OCI-LY1 (cell line): ENCODE measurements at regions not wholly inside any gene's neighbourhood (a gene's known extent, or its start where the extent isn't known, plus 50 kb on each side); places are given as distances from the start of the nearest gene placed in this dataset.

Experiments
- H2AFZ ChIP-seq: fragments of 200-600 bp; sonication (generic), shearing (Covaris generic); 2 replicates; pipeline ENCODE4 v1.6.0; 2014; ENCODE audit warnings: antibody characterized with exemption, mild to moderate bottlenecking, low read length
- H3F3A ChIP-seq: fragments of 200-600 bp; sonication (generic), shearing (Covaris generic); 2 replicates; pipeline ENCODE4 v1.6.0; 2014; ENCODE audit warnings: mild to moderate bottlenecking, antibody characterized with exemption, low read length, moderate library complexity; ENCODE audit not compliant: insufficient read depth
- H3K27ac ChIP-seq: fragments of 200-600 bp; sonication (generic); 2 replicates; pipeline ENCODE4 v1.5.1; 2014; ENCODE audit warnings: low read length, mixed run types, mild to moderate bottlenecking, low read depth; ENCODE audit not compliant: poor library complexity, severe bottlenecking
- H3K27me3 ChIP-seq: fragments of 200-600 bp; sonication (generic); 2 replicates; pipeline ENCODE4 v1.6.0; 2014; ENCODE audit warnings: antibody characterized with exemption, mild to moderate bottlenecking, low read length, moderate library complexity; ENCODE audit not compliant: insufficient read depth
- H3K36me3 ChIP-seq: fragments of 200-600 bp; sonication (generic); 2 replicates; pipeline ENCODE4 v1.6.1; 2014; ENCODE audit warnings: mild to moderate bottlenecking, antibody characterized with exemption, low read length, moderate library complexity, mixed read lengths; ENCODE audit not compliant: insufficient read depth
- H3K4me1 ChIP-seq: fragments of 200-600 bp; sonication (generic); 2 replicates; pipeline ENCODE4 v1.5.1; 2014; ENCODE audit warnings: mild to moderate bottlenecking, low read length, moderate library complexity; ENCODE audit not compliant: insufficient read depth, severe bottlenecking
- H3K4me2 ChIP-seq: fragments of 200-600 bp; sonication (generic), shearing (Covaris generic); 2 replicates; pipeline ENCODE4 v1.6.1; 2014; ENCODE audit warnings: low read length
- H3K4me3 ChIP-seq: fragments of 200-600 bp; sonication (generic); 2 replicates; pipeline ENCODE4 v1.5.1; 2014; ENCODE audit warnings: low read length, low read depth, mild to moderate bottlenecking, mixed read lengths; ENCODE audit not compliant: poor library complexity, severe bottlenecking
- H3K79me2 ChIP-seq: fragments of 200-600 bp; shearing (Covaris generic); 2 replicates; pipeline ENCODE4 v1.6.1; 2016; ENCODE audit warnings: mixed run types, low read length, mixed read lengths; ENCODE audit not compliant: insufficient read depth
- H3K9ac ChIP-seq: fragments of 200-600 bp; sonication (generic), shearing (Covaris generic); 2 replicates; pipeline ENCODE4 v1.6.1; 2014; ENCODE audit warnings: mild to moderate bottlenecking, low read length, mixed read lengths
- H3K9me2 ChIP-seq: fragments of 200-600 bp; sonication (generic), shearing (Covaris generic); 2 replicates; pipeline ENCODE4 v1.6.1; 2014; ENCODE audit warnings: low read depth, mild to moderate bottlenecking, low read length, mixed read lengths
- H3K9me3 ChIP-seq: fragments of 200-600 bp; shearing (Covaris generic); 2 replicates; pipeline ENCODE4 v1.6.1; 2014; ENCODE audit warnings: low read length, mixed read lengths
- H4K20me1 ChIP-seq: fragments of 200-600 bp; sonication (generic), shearing (Covaris generic); 2 replicates; pipeline ENCODE4 v1.6.0; 2016; ENCODE audit warnings: mild to moderate bottlenecking, low read length; ENCODE audit not compliant: insufficient read depth
- EZH2 ChIP-seq: fragments of 200-600 bp; sonication (generic), shearing (Covaris generic); IDR thresholded peaks from 2 replicates; pipeline ENCODE4 v1.8.0; 2017; ENCODE audit warnings: borderline replicate concordance, mixed run types, mild to moderate bottlenecking, antibody characterized with exemption, low read length, moderate library complexity, mixed read lengths
- TF ChIP-seq, protein P1 (sequence below): fragments of 200-600 bp; sonication (generic), shearing (Covaris generic); IDR thresholded peaks from 2 replicates; pipeline ENCODE4 v1.5.1; 2017; ENCODE audit warnings: mild to moderate bottlenecking, antibody characterized with exemption, low read length, moderate library complexity, mixed read lengths

DNA sequence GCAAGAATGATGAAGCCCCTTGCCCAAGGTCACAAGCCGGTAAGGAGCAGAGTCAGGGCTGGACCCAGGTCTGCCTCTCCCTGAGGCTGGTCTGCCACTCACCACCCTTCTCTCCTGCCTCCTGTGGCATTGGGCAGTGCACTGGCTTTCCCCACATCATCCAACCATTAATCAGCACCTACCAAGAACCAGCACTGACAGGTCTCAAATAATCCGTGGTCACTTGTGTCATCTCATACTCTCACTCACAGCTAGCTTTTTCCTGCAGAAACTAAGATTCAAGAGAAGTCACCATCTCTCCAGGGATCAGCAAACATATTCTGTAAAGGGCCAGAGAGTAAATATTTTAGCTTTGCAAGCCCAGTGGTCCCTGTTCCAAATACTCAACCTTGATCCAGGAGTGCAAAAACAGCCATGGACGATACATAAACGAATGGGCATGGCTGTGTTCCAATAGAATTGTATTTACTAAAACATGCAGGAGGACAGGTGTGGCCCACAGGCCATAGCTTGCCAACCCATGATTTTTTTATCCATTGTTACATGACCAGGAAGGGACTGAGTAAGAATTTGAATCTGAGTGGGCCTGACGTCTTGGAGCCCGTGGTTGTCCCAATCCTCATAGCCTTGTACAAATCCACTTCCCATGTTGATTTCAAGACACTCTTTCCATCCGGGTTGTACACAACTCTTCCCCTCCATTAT, 374.2 kb downstream of the BCL11B start:
- H3K27ac ChIP-seq: no peak overlapping the region
- no peaks in the 10 kb centered on the region for H3K79me2 ChIP-seq
- no peaks in the 10 kb centered on the region for H3K9me2 ChIP-seq
- no peaks in the 10 kb centered on the region for H3K27me3 ChIP-seq
- H3K9ac ChIP-seq: no peak overlapping the region
- no peaks in the 10 kb centered on the region for H3K9me3 ChIP-seq
- H3K36me3 ChIP-seq: no peaks in the 10 kb centered on the region
- no peaks in the 10 kb centered on the region for H3F3A ChIP-seq
- no peaks in the 10 kb centered on the region for H3K4me1 ChIP-seq
- no peak overlapping the region for H3K4me3 ChIP-seq
- H3K4me2 ChIP-seq: no peak overlapping the region
- no peak overlapping the region for H2AFZ ChIP-seq
- TF ChIP-seq EZH2: no peak
- TF ChIP-seq, protein P1, sequence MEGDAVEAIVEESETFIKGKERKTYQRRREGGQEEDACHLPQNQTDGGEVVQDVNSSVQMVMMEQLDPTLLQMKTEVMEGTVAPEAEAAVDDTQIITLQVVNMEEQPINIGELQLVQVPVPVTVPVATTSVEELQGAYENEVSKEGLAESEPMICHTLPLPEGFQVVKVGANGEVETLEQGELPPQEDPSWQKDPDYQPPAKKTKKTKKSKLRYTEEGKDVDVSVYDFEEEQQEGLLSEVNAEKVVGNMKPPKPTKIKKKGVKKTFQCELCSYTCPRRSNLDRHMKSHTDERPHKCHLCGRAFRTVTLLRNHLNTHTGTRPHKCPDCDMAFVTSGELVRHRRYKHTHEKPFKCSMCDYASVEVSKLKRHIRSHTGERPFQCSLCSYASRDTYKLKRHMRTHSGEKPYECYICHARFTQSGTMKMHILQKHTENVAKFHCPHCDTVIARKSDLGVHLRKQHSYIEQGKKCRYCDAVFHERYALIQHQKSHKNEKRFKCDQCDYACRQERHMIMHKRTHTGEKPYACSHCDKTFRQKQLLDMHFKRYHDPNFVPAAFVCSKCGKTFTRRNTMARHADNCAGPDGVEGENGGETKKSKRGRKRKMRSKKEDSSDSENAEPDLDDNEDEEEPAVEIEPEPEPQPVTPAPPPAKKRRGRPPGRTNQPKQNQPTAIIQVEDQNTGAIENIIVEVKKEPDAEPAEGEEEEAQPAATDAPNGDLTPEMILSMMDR: no peak
- H4K20me1 ChIP-seq: no peaks in the 10 kb centered on the region

DNA sequence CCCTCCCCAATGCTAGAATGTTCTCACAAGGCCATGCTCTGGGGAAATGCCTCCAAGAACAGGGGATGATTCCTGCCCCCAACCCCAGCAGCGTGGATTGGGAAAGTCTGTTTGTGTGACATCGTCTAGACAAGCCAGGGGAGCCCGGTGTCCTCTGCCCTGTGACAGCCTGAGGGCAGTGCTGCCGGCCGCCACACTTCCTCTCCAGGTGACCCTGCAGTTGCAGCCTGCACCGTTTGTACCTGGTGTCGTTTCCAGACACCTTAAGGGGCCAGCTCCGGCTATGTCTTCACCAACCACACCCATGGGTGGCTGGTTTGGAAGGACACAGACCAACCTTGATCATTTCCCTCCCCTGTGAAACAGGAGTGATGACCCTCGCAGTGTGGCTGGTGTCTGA, 372.6 kb downstream of the BCL11B start:
- no peak for TF ChIP-seq EZH2
- TF ChIP-seq, protein P1: no peak
- H3K4me1 ChIP-seq: no peaks in the 10 kb centered on the region
- H3K4me2 ChIP-seq: no peak overlapping the region
- no peak overlapping the region for H3K9ac ChIP-seq
- no peaks in the 10 kb centered on the region for H3K79me2 ChIP-seq
- H3K9me3 ChIP-seq: no peaks in the 10 kb centered on the region
- H3K27ac ChIP-seq: no peak overlapping the region
- H3K4me3 ChIP-seq: no peak overlapping the region
- no peak overlapping the region for H2AFZ ChIP-seq
- no peaks in the 10 kb centered on the region for H4K20me1 ChIP-seq
- no peaks in the 10 kb centered on the region for H3K36me3 ChIP-seq
- H3F3A ChIP-seq: no peaks in the 10 kb centered on the region
- H3K9me2 ChIP-seq: no peaks in the 10 kb centered on the region
- H3K27me3 ChIP-seq: no peaks in the 10 kb centered on the region

DNA sequence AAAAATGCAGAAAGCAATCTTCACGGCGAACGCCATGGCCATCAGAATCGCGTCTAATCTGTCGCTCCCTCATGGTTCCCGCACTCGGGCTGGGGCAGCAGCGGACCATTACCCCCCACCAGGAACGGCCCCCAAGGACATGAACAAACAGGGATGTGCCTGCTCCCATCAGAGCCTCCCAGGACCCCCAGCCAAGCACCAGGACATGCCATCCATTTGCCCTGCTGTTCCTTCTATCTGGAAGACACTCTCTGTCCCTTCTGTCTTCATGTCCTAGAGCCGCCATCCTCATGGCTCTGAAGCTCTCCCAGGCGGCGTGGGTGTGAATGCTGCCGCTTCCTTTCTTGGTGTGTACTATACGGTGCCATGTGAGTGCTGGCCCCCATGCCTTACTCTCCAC, 371.8 kb downstream of the BCL11B start:
- no peaks in the 10 kb centered on the region for H4K20me1 ChIP-seq
- H3K79me2 ChIP-seq: no peaks in the 10 kb centered on the region
- H3K27me3 ChIP-seq: no peaks in the 10 kb centered on the region
- no peaks in the 10 kb centered on the region for H3F3A ChIP-seq
- H3K9ac ChIP-seq: no peak overlapping the region
- H3K4me1 ChIP-seq: no peaks in the 10 kb centered on the region
- TF ChIP-seq, protein P1: no peak
- H3K4me2 ChIP-seq: no peak overlapping the region
- H2AFZ ChIP-seq: no peak overlapping the region
- no peaks in the 10 kb centered on the region for H3K36me3 ChIP-seq
- H3K4me3 ChIP-seq: no peak overlapping the region
- H3K27ac ChIP-seq: no peak overlapping the region
- H3K9me3 ChIP-seq: no peaks in the 10 kb centered on the region
- no peaks in the 10 kb centered on the region for H3K9me2 ChIP-seq
